K562 (cell line): ENCODE measurements at regions not wholly inside any gene's neighbourhood (a gene's known extent, or its start where the extent isn't known, plus 50 kb on each side); places are given as distances from the start of the nearest gene placed in this dataset.

Experiments used
- ATAC-seq: fragments of 200-7000 bp; cut with Tn5 transposase; 3 replicates; pipeline ENCODE4 v1.9.1; 2020; ENCODE audit warnings: moderate library complexity
- BruUV-seq: library from RNA; stranded (reverse); fragments of 400-500 nt; replicated peaks from 2 replicates; lab custom pipeline; 2021; lab: Mats Ljungman, UMichigan
- CTCF ChIA-PET: fragments of 300-600 bp; formaldehyde crosslinking; extraction: SDS; loops from one replicate; lab custom pipeline; 2021; ENCODE audit warnings: low intra/inter-chr PET ratio; lab: Yijun Ruan, JAX
- POLR2A ChIA-PET: fragments of 300-600, 350-650 bp; sonication (Branson Sonifier 250); formaldehyde crosslinking; extraction: SDS; loops from one replicate; lab custom pipeline; 2021; ENCODE audit warnings: antibody characterized with exemption, inconsistent platforms; lab: Yijun Ruan, JAX
- DNase-seq, 4 experiments: peaks; one replicate each; pipeline versions ENCODE4 v3.0.0 to v3.0.0-alpha.2; 2011 to 2018; ENCODE audit warnings: low spot score in 3 of 4, mixed read lengths in 3 of 4; ENCODE audit errors: extremely low read depth in 1 of 4
- FAIRE-seq: peaks from 2 replicates; lab custom pipeline; 2011; peaks lifted over from hg19 to GRCh38; lab: Jason Lieb, UNC
- H2AFZ ChIP-seq: 2 replicates; pipeline ENCODE4 v1.6.0; 2011; ENCODE audit warnings: low read depth, low read length, control low read depth, inconsistent platforms
- H3K27ac ChIP-seq: fragments of 200-600 bp; 3 replicates; pipeline ENCODE4 v1.8.0; 2011; ENCODE audit warnings: low read depth, mild to moderate bottlenecking, control low read depth, inconsistent platforms, low read length, moderate library complexity, mixed read lengths; ENCODE audit errors: extremely low read depth
- H3K27me3 ChIP-seq, 2 experiments: fragments of 300-600 bp in 1 of 2; 2 replicates in 1 of 2; 3 replicates in 1 of 2; pipeline versions ENCODE4 v1.6.0 to v1.8.0; 2011; ENCODE audit warnings: inconsistent platforms in 2 of 2, low read length in 2 of 2, mild to moderate bottlenecking in 1 of 2, mixed read lengths in 1 of 2, moderate library complexity in 1 of 2; ENCODE audit not compliant: control insufficient read depth in 2 of 2, insufficient read depth in 2 of 2
- H3K36me3 ChIP-seq: fragments of 300-600 bp; 3 replicates; pipeline ENCODE4 v1.8.0; 2011; ENCODE audit warnings: mild to moderate bottlenecking, low read length, inconsistent platforms; ENCODE audit not compliant: control insufficient read depth, insufficient read depth
- H3K4me1 ChIP-seq, 2 experiments: fragments of 200-600 bp in 1 of 2; replicated peaks in 1 of 2; 2 replicates in 1 of 2; 3 replicates in 1 of 2; pipeline versions ENCODE4 v1.5.1 to v1.8.0; 2011; ENCODE audit warnings: inconsistent platforms in 2 of 2, low read length in 2 of 2, mild to moderate bottlenecking in 1 of 2, mixed read lengths in 1 of 2, moderate library complexity in 1 of 2; ENCODE audit not compliant: control insufficient read depth in 2 of 2, insufficient read depth in 2 of 2
- H3K4me2 ChIP-seq: 2 replicates; pipeline ENCODE4 v1.6.1; 2011; ENCODE audit warnings: low read length, control low read depth, inconsistent platforms, mixed read lengths; ENCODE audit not compliant: insufficient read depth
- H3K4me3 ChIP-seq: fragments of 200-600 bp; sonication (generic), shearing (Covaris generic); 2 replicates; pipeline ENCODE4 v1.5.1; 2016; ENCODE audit warnings: control low read depth, inconsistent platforms
- H3K79me2 ChIP-seq: fragments of 200-600 bp; 3 replicates; pipeline ENCODE4 v1.8.0; 2011; ENCODE audit warnings: low read length, inconsistent platforms; ENCODE audit not compliant: control insufficient read depth, insufficient read depth
- H3K9ac ChIP-seq, 2 experiments: 2 replicates each; pipeline versions ENCODE4 v1.6.0 to v1.6.1; 2011; ENCODE audit warnings: low read depth in 2 of 2, low read length in 2 of 2, control low read depth in 1 of 2, inconsistent platforms in 1 of 2, mild to moderate bottlenecking in 1 of 2, mixed read lengths in 1 of 2; ENCODE audit not compliant: insufficient read depth in 1 of 2
- H3K9me1 ChIP-seq: one replicate; pipeline ENCODE4 v1.6.0; 2011; ENCODE audit warnings: inconsistent platforms, mild to moderate bottlenecking, low read length, moderate library complexity; ENCODE audit not compliant: control insufficient read depth, insufficient read depth
- H3K9me3 ChIP-seq: replicated peaks from 2 replicates; pipeline ENCODE4 v1.5.1; 2011; ENCODE audit warnings: low read depth, low read length, inconsistent platforms; ENCODE audit not compliant: control insufficient read depth, insufficient read depth
- H4K20me1 ChIP-seq: replicated peaks from 2 replicates; pipeline ENCODE4 v1.6.1; 2011; ENCODE audit warnings: low read length, inconsistent platforms, mixed read lengths; ENCODE audit not compliant: control insufficient read depth, insufficient read depth
- ASH1L ChIP-seq: fragments of 450-650 bp; IDR thresholded peaks from 2 replicates; pipeline ENCODE4 v1.6.1; 2018; ENCODE audit warnings: borderline replicate concordance, mild to moderate bottlenecking, low read depth; ENCODE audit not compliant: partially characterized antibody
- EP300 ChIP-seq: IDR thresholded peaks from 2 replicates; pipeline ENCODE4 v1.6.1; 2012; ENCODE audit warnings: low read length, improper control_type of control experiment
- HDAC8 ChIP-seq: fragments of 450-650 bp; IDR thresholded peaks from 2 replicates; pipeline ENCODE4 v1.6.1; 2016; ENCODE audit warnings: mild to moderate bottlenecking, missing genetic modification characterization, moderate library complexity, missing compliant biosample characterization
- KAT2B ChIP-seq: IDR thresholded peaks from one replicate; pipeline ENCODE4 v1.6.1; 2012; ENCODE audit warnings: low read depth, mild to moderate bottlenecking, control low read depth, inconsistent platforms, low read length, moderate library complexity
- NFRKB ChIP-seq: fragments of 450-650 bp; IDR thresholded peaks from 2 replicates; pipeline ENCODE4 v1.6.1; 2016; ENCODE audit warnings: low read depth
- NR3C1 ChIP-seq: sonication (generic); formaldehyde crosslinking; IDR thresholded peaks from 2 replicates; pipeline ENCODE4 v1.8.1; 2022; ENCODE audit warnings: missing genetic modification reagents
- PHF21A ChIP-seq: fragments of 450-650 bp; IDR thresholded peaks from 2 replicates; pipeline ENCODE4 v1.6.1; 2017; ENCODE audit warnings: low read depth, borderline replicate concordance
- PHF8 ChIP-seq: fragments of 200-600 bp; sonication (generic); IDR thresholded peaks from 2 replicates; pipeline ENCODE4 v1.6.1; 2012; ENCODE audit warnings: mixed run types, mild to moderate bottlenecking, inconsistent platforms, low read length, moderate library complexity, borderline replicate concordance
- PYGO2 ChIP-seq: fragments of 450-650 bp; IDR thresholded peaks from 2 replicates; pipeline ENCODE4 v1.6.1; 2016; ENCODE audit warnings: mild to moderate bottlenecking, missing genetic modification characterization, moderate library complexity, missing compliant biosample characterization
- SP1 ChIP-seq: sonication (generic); formaldehyde crosslinking; IDR thresholded peaks from 2 replicates; pipeline ENCODE4 v1.8.1; 2022; ENCODE audit warnings: mild to moderate bottlenecking, missing genetic modification reagents
- ZBTB1 ChIP-seq: sonication (generic); formaldehyde crosslinking; IDR thresholded peaks from 2 replicates; pipeline ENCODE4 v1.8.1; 2023; ENCODE audit warnings: missing genetic modification reagents, low read depth, mild to moderate bottlenecking, borderline replicate concordance
- ZNF212 ChIP-seq: fragments of 450-650 bp; formaldehyde crosslinking; IDR thresholded peaks from 2 replicates; pipeline ENCODE4 v1.4.0; 2020; ENCODE audit warnings: mild to moderate bottlenecking
- ZNF232 ChIP-seq: sonication (generic); formaldehyde crosslinking; IDR thresholded peaks from 2 replicates; pipeline ENCODE4 v1.8.0; 2022; ENCODE audit warnings: mild to moderate bottlenecking, missing genetic modification reagents
- WGBS: fragments of 100-300 bp; shearing (Covaris generic); methylation state at CpG from one replicate; pipeline ENCODE4 v1.1.6; 2016; ENCODE audit warnings: low coverage, mixed read lengths; ENCODE audit not compliant: insufficient coverage; ENCODE audit errors: missing lambda C conversion rate; 5-methylcytosine and 5-hydroxymethylcytosine counted together
- in situ Hi-C: fragments of 300-500 bp; cut with MboI; formaldehyde crosslinking; loops from 4 replicates; pipeline ENCODE4 v1.15.0; 2018; ENCODE audit warnings: inconsistent platforms, mixed read lengths
- intact Hi-C: fragments of 100-400 bp; cut with micrococcal nuclease; formaldehyde crosslinking; loops from 2 replicates; pipeline ENCODE4 v1.14.2; 2022
- TF ChIP-seq, protein P1 (sequence below): fragments of 450-650 bp; IDR thresholded peaks from 2 replicates; pipeline ENCODE4 v1.6.1; 2016
- TF ChIP-seq, protein P2 (sequence below): sonication (generic); formaldehyde crosslinking; IDR thresholded peaks from 2 replicates; pipeline ENCODE4 v1.8.1; 2022; ENCODE audit warnings: missing genetic modification reagents
- TF ChIP-seq, protein P3 (sequence below): sonication (generic); formaldehyde crosslinking; IDR thresholded peaks from 2 replicates; pipeline ENCODE4 v1.8.0; 2022; ENCODE audit warnings: missing genetic modification reagents, mild to moderate bottlenecking, borderline replicate concordance
- TF ChIP-seq, protein P4 (sequence below): fragments of 250-450 bp; sonication (Bioruptor Pico); IDR thresholded peaks from 2 replicates; pipeline ENCODE4 v1.8.0; 2022; ENCODE audit warnings: inconsistent platforms

DNA sequence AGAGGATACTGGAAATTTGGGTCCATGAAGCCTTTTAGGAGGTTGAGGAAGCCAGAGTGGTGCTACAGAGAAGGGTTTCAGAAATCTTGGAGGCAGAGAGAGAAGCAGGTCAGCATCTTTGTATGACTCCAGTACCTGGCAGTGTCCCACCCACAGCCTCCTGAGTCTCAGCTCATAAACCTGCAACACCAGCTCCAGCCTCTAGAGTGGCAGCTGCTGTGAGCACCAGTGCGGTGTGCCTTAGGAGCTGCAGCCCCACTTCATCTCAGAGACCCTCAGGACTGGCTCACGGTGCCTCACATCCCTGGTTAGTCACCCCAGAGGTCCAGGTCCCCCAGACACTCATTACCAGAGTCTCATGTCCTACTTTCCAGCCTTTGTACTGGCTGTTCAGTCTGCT lies 84.8 kb upstream of the PRKAR2B start (continued):
- TF ChIP-seq, protein P1, sequence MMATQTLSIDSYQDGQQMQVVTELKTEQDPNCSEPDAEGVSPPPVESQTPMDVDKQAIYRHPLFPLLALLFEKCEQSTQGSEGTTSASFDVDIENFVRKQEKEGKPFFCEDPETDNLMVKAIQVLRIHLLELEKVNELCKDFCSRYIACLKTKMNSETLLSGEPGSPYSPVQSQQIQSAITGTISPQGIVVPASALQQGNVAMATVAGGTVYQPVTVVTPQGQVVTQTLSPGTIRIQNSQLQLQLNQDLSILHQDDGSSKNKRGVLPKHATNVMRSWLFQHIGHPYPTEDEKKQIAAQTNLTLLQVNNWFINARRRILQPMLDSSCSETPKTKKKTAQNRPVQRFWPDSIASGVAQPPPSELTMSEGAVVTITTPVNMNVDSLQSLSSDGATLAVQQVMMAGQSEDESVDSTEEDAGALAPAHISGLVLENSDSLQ: peak; percentile 52; the same call in 1 of the 2 replicates
- no peak for TF ChIP-seq ASH1L
- TF ChIP-seq, protein P2, sequence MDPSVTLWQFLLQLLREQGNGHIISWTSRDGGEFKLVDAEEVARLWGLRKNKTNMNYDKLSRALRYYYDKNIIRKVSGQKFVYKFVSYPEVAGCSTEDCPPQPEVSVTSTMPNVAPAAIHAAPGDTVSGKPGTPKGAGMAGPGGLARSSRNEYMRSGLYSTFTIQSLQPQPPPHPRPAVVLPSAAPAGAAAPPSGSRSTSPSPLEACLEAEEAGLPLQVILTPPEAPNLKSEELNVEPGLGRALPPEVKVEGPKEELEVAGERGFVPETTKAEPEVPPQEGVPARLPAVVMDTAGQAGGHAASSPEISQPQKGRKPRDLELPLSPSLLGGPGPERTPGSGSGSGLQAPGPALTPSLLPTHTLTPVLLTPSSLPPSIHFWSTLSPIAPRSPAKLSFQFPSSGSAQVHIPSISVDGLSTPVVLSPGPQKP (CRISPR knock-in tag): no peak
- no peak for TF ChIP-seq HDAC8 (tag)
- no peak for TF ChIP-seq SP1 (CRISPR knock-in tag)

DNA sequence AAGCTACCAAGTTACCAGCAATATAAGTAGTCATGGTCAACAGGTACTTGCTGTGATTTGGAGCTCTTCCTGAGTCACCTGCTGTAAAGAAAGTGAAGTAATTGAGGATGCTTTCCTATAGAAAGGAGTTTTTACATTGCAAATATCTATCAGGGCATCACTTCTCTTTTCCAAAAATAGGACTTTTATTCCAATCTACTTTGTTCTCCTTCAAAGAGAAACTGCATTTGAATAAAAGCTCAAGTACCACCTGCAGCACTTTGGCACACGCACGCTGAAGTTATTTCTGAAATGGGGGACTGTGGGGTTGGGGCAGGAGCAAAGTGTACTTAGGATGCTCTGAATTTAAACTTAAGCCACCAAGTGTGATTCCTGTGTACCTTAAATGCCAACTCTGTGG lies 81.8 kb upstream of the PRKAR2B start:
- ChIA-PET POLR2A (interaction anchor here (0.7 to 1.7 kb wide), 9 partner anchors 11 to 168 kb away, joined by 3 to 8 read pairs (median 4); no protein-coding TSS in a partner anchor), CTCF (no interaction called here)
- Histone ChIP-seq H3K36me3 (no peaks in the 10 kb centered on the region), H3K4me1 (peaks cover 9 to 12% of the 10 kb centered on the region in 2 experiments; a peak in 3 of 5 replicates), H2AFZ (no peak overlapping the region), H4K20me1 (no peaks in the 10 kb centered on the region), H3K9me3 (no peaks in the 10 kb centered on the region), H3K27ac (no peak overlapping the region), H3K4me2 (no peak overlapping the region), H3K27me3 (no peaks in the 10 kb centered on the region), H3K9ac (no peak overlapping the region), H3K4me3 (no peak overlapping the region), H3K9me1 (no peaks in the 10 kb centered on the region), H3K79me2 (no peaks in the 10 kb centered on the region)
- intact Hi-C loops: no loop called here
- 87% methylated on average over 2 of the region's 2 CpGs for WGBS
- FAIRE-seq (no peak), ATAC-seq (no peak), DNase-seq (no peak)
- in situ Hi-C loops: no loop called here
- BruUV-seq: no TSS peak
- no peak for TF ChIP-seq NR3C1
- no peak for TF ChIP-seq KAT2B
- TF ChIP-seq ZNF232 (CRISPR knock-in tag): no peak
- TF ChIP-seq NFRKB: no peak
- no peak for TF ChIP-seq PHF8
- no peak for TF ChIP-seq PYGO2
- no peak for TF ChIP-seq PHF21A
- TF ChIP-seq ZBTB1 (CRISPR knock-in tag): no peak
- TF ChIP-seq ZNF212 (CRISPR knock-in tag): no peak
- TF ChIP-seq EP300: no peak
- TF ChIP-seq, protein P3, sequence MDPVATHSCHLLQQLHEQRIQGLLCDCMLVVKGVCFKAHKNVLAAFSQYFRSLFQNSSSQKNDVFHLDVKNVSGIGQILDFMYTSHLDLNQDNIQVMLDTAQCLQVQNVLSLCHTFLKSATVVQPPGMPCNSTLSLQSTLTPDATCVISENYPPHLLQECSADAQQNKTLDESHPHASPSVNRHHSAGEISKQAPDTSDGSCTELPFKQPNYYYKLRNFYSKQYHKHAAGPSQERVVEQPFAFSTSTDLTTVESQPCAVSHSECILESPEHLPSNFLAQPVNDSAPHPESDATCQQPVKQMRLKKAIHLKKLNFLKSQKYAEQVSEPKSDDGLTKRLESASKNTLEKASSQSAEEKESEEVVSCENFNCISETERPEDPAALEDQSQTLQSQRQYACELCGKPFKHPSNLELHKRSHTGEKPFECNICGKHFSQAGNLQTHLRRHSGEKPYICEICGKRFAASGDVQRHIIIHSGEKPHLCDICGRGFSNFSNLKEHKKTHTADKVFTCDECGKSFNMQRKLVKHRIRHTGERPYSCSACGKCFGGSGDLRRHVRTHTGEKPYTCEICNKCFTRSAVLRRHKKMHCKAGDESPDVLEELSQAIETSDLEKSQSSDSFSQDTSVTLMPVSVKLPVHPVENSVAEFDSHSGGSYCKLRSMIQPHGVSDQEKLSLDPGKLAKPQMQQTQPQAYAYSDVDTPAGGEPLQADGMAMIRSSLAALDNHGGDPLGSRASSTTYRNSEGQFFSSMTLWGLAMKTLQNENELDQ: no peak
- TF ChIP-seq, protein P4, sequence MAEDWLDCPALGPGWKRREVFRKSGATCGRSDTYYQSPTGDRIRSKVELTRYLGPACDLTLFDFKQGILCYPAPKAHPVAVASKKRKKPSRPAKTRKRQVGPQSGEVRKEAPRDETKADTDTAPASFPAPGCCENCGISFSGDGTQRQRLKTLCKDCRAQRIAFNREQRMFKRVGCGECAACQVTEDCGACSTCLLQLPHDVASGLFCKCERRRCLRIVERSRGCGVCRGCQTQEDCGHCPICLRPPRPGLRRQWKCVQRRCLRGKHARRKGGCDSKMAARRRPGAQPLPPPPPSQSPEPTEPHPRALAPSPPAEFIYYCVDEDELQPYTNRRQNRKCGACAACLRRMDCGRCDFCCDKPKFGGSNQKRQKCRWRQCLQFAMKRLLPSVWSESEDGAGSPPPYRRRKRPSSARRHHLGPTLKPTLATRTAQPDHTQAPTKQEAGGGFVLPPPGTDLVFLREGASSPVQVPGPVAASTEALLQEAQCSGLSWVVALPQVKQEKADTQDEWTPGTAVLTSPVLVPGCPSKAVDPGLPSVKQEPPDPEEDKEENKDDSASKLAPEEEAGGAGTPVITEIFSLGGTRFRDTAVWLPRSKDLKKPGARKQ: no peak
